Natural killer cell treated with Interleukin-12 subunit alpha and Interleukin-12 subunit beta and Interleukin-15 and Interleukin-18, amount 100 ng/mL, for 72 hours (primary cell): ENCODE measurements at regions not wholly inside any gene's neighbourhood (a gene's known extent, or its start where the extent isn't known, plus 50 kb on each side); places are given as distances from the start of the nearest gene placed in this dataset.

Experiments used
- ATAC-seq, 2 donors: fragments of 150-1000 bp; cut with Tn5 transposase in 1 of 2; sonication (Bioruptor Pico), chemical (Tn5 transposase) in 1 of 2; 2 replicates each; pipeline ENCODE4 v1.10.0; 2021
- DNase-seq: peaks from one replicate; pipeline ENCODE4 v3.0.0; 2022; ENCODE audit warnings: low spot score
- H3K27ac Mint-ChIP-seq, 2 donors: 1 replicate in 1 of 2; 2 replicates in 1 of 2; pipeline ENCODE4 v1.8.0; 2022; ENCODE audit warnings: mixed read lengths in 2 of 2, mild to moderate bottlenecking in 1 of 2, moderate library complexity in 1 of 2
- H3K27me3 Mint-ChIP-seq, 2 donors: 1 replicate in 1 of 2; 2 replicates in 1 of 2; pipeline ENCODE4 v1.8.0; 2022; ENCODE audit warnings: mixed read lengths in 2 of 2
- H3K36me3 Mint-ChIP-seq: one replicate; pipeline ENCODE4 v1.8.0; 2022; ENCODE audit warnings: mixed read lengths
- H3K4me1 Mint-ChIP-seq, 2 donors: 1 replicate in 1 of 2; 2 replicates in 1 of 2; pipeline ENCODE4 v1.8.0; 2022; ENCODE audit warnings: low read depth in 2 of 2, mixed read lengths in 2 of 2, mild to moderate bottlenecking in 1 of 2
- H3K4me3 Mint-ChIP-seq: one replicate; pipeline ENCODE4 v1.8.0; 2022; ENCODE audit warnings: mixed read lengths
- H3K9me3 Mint-ChIP-seq: 2 replicates; pipeline ENCODE4 v1.8.0; 2022; ENCODE audit warnings: mixed read lengths

DNA sequence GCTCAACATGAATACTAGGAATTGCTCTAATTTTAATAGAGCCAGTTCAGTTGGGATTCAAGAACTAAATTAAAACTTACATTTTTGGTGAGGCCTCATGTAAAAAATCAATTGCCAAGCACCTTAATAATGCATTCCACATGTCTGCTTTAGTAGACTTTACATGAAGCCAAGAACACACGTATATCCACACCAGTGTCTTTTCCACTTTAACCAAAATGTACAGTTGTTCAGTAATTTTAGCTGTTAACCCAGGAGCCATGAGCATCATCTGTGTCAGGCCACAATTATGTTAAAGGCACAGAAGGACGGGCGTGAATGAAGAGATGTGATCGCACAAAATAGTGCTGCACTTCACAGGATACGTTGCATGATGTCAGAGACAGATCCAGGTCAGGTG lies 136.7 kb downstream of the TLR5 start:
- no peak overlapping the region for H3K4me3 Mint-ChIP-seq
- peaks cover 5% of the 10 kb centered on the region for H3K36me3 Mint-ChIP-seq
- no peak overlapping the region for H3K27ac Mint-ChIP-seq
- peaks cover 6 to 7% of the 10 kb centered on the region in 2 donors for H3K27me3 Mint-ChIP-seq
- DNase-seq (no peak), ATAC-seq (no peak)
- no peaks in the 10 kb centered on the region for H3K4me1 Mint-ChIP-seq
- no peaks in the 10 kb centered on the region for H3K9me3 Mint-ChIP-seq

DNA sequence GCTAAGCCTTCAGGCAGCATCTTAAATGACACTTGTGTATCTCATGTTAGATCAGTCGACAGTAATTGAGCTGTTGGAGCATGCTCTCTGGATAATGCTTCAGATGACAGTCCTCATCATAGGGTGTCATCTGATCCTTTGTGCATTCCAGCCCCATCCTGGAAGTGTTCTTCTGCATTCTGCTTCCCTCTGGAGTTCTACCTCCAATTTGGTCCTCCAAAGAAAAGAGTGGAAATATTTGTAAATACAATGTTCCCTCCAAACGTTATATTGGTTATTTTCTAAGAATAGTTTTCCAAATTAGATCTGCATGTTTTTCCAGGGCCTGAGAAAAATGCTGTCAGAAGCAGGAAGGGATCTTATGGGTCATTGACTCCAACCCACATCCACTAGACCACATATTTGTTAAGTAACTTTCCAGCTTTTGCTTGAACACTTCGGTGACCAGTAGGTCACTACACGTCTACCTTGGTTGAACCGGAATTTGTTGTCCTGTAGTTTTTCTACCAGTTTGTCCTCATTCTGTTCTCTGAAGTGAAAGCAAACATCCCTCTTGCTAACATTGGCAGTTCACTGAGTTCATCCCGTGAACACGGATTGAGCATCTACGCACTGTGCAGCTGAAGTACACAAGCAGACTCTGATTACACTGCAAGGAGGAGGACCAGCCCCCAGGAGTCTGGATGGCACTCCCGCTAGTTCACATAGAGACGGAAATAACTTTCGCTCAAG lies 136.0 kb downstream of the TLR5 start:
- peaks cover 9% of the 10 kb centered on the region in 2 donors for H3K27me3 Mint-ChIP-seq
- ATAC-seq (no peak), DNase-seq (no peak)
- H3K4me3 Mint-ChIP-seq, result no peak overlapping the region
- no peak overlapping the region for H3K27ac Mint-ChIP-seq
- peaks cover 5% of the 10 kb centered on the region for H3K36me3 Mint-ChIP-seq
- no peaks in the 10 kb centered on the region for H3K4me1 Mint-ChIP-seq
- no peaks in the 10 kb centered on the region for H3K9me3 Mint-ChIP-seq

DNA sequence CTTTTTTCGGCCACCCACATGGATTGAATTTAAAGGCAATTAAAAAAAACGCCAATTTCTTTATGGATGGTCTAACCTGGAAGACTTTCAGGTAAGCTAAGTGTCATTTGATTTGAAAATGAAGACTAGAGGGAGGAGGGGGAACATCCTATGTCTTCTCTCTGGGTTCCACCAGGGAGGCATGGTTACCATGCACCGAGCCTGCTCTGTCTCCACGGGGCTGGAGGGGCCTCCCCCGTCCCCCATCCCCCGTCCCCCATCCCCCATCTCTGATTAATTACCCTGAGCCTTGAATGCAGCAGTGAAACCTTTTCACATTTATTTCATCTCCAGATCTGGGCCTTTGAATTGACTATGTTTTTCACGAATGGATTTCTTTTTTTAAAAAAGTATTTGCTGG lies 135.1 kb downstream of the TLR5 start:
- DNase-seq (no peak), ATAC-seq (no peak)
- H3K4me1 Mint-ChIP-seq, result no peaks in the 10 kb centered on the region
- H3K36me3 Mint-ChIP-seq, result peaks cover 2% of the 10 kb centered on the region
- H3K27me3 Mint-ChIP-seq, result peaks cover 10% of the 10 kb centered on the region in 2 donors
- H3K4me3 Mint-ChIP-seq, result no peak overlapping the region
- no peaks in the 10 kb centered on the region for H3K9me3 Mint-ChIP-seq
- no peak overlapping the region for H3K27ac Mint-ChIP-seq

DNA sequence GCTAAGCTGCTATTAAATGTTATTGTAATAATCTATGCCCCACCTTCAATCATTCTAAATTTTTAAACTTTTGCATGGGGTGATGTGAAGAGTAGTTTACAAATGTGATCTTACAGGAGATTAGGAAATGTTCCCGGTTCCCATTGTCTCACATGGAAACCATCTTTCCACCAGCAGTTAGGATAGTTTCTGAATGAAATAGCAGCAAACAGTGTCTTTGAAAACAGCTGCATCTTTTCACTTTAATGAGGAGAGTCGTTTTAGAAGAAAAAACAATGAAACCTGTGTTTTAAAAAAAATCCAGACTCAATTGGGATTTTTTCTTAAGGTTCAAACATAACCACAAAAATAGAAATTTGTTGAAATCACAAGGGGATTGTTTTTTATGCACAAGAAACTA lies 134.2 kb downstream of the TLR5 start:
- Mint-ChIP-seq H3K4me1 (no peaks in the 10 kb centered on the region), H3K36me3 (no peaks in the 10 kb centered on the region), H3K27me3 (peaks cover 15 to 17% of the 10 kb centered on the region in 2 donors), H3K4me3 (no peak overlapping the region), H3K9me3 (no peaks in the 10 kb centered on the region), H3K27ac (no peak overlapping the region)
- no peak for DNase-seq
- no peak for ATAC-seq

DNA sequence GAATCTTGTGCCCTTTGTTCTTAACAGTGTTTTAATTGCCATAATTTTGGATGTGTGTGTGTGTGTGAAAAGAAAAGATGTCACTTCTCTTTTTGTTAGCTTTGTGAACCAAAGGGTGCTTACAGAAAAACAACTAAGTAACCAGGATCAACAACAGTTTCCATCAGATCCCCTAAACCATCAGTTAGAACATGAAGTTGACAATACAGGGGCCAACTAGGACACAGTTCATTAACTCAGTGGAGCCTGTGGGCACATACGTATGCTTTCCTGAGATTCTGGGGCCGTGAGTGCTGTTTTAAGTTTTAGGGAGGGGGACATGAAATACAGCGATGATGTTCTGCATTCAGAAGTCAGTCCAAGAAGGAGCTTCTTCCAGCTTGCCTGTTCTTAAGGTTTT lies 133.6 kb downstream of the TLR5 start:
- H3K36me3 Mint-ChIP-seq, result no peaks in the 10 kb centered on the region
- no peaks in the 10 kb centered on the region for H3K9me3 Mint-ChIP-seq
- H3K27me3 Mint-ChIP-seq, result peaks cover 15 to 20% of the 10 kb centered on the region in 2 donors
- DNase-seq (no peak), ATAC-seq (no peak)
- no peak overlapping the region for H3K27ac Mint-ChIP-seq
- no peaks in the 10 kb centered on the region for H3K4me1 Mint-ChIP-seq
- H3K4me3 Mint-ChIP-seq, result no peak overlapping the region

DNA sequence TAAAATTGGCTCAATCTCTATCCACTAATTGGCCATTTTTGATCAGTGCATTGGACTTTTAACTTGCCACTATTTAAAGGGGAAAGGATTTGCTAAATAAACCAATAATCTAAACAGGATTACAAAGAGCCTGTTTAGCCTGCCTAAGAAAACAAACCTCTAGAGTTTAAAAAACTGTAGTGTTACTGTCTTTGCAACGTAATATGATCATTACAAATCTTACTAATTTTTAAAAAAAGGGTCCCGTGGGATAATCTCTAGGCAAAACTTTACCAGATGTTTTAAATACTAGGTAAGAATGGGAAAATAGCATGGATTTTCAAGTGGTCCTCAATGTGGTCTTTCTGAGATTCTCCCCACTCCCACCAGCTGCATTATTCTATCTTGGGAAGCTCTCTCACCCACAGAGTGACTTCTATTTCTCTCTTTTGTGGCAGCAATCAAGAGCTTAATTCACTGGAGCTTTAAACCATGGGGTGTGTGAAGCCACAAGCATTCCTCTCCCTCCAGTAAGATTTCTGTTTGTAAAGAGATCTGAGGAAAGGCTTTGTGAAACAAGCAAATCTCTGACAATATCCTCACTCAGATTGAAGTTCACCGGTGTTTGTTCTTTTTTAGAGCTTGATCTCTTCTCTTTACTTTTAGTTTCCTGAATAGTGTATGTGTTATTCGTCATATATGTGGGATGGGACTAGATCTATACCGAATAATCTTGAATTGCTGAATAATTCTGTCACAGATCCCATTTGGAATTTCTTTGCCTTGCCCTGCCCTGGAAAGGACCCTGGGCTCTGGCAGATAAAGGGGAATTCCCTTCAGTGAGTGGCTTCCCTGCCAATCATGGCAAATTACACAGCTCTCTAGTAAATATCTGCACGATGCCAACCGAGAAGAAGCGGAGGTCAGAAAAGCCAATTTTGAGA lies 132.2 kb downstream of the TLR5 start:
- no peaks in the 10 kb centered on the region for H3K4me1 Mint-ChIP-seq
- peaks cover 15 to 20% of the 10 kb centered on the region in 2 donors for H3K27me3 Mint-ChIP-seq
- DNase-seq (no peak), ATAC-seq (no peak)
- H3K36me3 Mint-ChIP-seq, result no peaks in the 10 kb centered on the region
- H3K9me3 Mint-ChIP-seq, result no peaks in the 10 kb centered on the region
- H3K4me3 Mint-ChIP-seq, result no peak overlapping the region
- no peak overlapping the region for H3K27ac Mint-ChIP-seq

DNA sequence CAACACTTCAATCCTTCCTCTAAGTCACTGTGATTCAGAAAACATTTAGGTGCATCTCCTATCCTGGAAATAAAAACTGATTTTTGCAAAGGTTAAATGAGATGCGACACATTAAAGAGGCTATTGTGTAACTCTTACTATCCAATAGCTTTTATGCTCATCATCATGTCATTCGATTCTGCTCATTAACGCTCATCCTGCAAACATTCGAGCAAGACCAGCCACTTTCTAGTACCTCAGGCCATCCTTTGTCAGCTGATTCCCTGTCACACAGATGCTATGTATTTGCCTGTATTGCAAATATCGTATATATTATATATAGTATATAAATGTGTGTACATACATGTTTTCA lies 131.6 kb downstream of the TLR5 start:
- ATAC-seq, result no peak
- DNase-seq, result no peak
- H3K27ac Mint-ChIP-seq, result no peak overlapping the region
- no peaks in the 10 kb centered on the region for H3K9me3 Mint-ChIP-seq
- H3K4me3 Mint-ChIP-seq, result no peak overlapping the region
- peaks cover 15 to 20% of the 10 kb centered on the region in 2 donors for H3K27me3 Mint-ChIP-seq
- H3K36me3 Mint-ChIP-seq, result no peaks in the 10 kb centered on the region
- no peaks in the 10 kb centered on the region for H3K4me1 Mint-ChIP-seq

DNA sequence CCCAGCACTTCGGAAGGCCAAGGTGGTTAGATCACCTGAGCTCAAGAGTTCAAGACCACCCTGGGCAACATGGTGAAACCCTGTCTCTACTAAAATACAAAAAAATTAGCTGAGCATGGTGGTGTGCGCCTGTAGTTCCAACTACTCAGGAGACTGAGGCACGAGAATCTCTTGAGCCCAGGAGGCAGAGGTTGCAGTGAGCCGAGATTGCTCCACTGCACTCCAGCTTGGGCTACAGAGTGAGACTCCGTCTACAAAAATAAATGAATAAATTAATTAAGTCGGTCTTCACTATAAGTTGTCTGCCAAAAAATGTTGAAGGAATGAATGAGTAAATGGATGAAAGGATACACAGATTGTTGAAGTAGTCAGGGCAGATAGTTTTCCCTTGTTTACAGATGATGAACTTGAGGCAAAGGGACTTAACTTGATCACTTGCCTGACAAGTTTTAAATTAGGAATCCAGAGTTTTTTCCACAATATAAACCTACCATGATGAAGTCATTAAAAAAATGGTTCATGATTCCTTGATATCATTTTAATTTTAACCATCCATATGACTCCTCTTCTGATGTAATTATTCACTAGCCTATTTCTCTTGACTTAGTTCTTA lies 130.8 kb downstream of the TLR5 start:
- no peaks in the 10 kb centered on the region for H3K4me1 Mint-ChIP-seq
- H3K4me3 Mint-ChIP-seq, result no peak overlapping the region
- no peaks in the 10 kb centered on the region for H3K36me3 Mint-ChIP-seq
- DNase-seq, result no peak
- no peaks in the 10 kb centered on the region for H3K9me3 Mint-ChIP-seq
- no peak overlapping the region for H3K27ac Mint-ChIP-seq
- H3K27me3 Mint-ChIP-seq, result peaks cover 15 to 20% of the 10 kb centered on the region in 2 donors
- no peak for ATAC-seq

DNA sequence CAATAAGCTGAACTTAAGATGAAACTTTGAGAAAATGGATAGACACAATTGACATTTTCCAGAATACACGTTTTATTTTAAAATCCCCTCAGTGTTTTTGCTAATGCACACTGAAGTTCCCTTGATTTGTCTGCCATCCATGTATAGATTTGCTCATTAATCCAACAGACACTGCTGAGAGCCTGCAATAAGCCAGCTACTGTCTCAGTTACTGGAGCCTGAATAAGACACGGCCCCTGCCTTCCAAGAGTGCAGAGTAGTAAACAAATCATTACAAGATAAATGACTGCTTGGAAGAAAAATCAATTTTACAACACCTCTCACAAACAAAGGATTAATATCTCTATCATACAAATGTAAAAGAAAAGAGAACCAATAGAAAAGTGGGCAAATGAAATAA lies 130.1 kb downstream of the TLR5 start:
- ATAC-seq, result no peak
- Mint-ChIP-seq H3K4me3 (no peak overlapping the region), H3K36me3 (no peaks in the 10 kb centered on the region), H3K27me3 (peaks cover 15 to 20% of the 10 kb centered on the region in 2 donors), H3K27ac (no peak overlapping the region), H3K9me3 (no peaks in the 10 kb centered on the region), H3K4me1 (no peaks in the 10 kb centered on the region)
- no peak for DNase-seq

DNA sequence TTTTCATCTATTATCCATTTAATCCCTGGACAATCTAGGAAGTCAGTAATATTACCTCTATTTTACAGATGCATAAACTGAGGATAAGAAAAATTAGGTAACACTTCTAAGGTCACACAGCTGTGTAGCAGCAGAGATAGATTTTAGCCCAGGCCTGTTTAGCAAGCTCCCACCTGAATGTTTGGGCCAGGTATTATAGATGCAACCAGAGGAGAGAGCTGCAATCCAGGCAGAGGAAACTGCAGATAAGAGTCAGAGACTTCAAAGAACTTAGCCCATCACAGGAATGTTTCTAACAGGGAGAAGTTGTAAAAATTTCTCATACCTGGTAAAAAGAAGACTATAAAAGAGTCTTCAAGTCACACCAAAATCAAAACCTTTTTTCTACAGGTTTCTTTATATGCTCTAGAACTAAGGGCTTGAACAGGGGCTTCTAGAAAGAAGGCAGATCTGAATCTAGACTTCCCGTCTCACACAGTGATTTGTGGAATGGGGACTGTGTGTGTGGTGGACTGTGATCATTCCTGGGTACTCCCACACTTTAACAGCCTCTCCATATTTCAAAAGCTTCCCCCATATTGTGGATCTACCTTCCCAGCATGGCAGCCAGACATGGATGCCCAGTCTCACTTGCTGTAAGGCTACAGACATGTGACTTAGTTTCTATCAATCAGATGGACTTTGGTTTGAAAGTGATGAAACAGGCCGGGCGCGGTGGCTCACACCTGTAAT lies 128.7 kb downstream of the TLR5 start:
- H3K9me3 Mint-ChIP-seq, result no peaks in the 10 kb centered on the region
- no peak overlapping the region for H3K4me3 Mint-ChIP-seq
- DNase-seq (no peak), ATAC-seq (no peak)
- H3K36me3 Mint-ChIP-seq, result no peaks in the 10 kb centered on the region
- H3K4me1 Mint-ChIP-seq, result no peaks in the 10 kb centered on the region
- no peak overlapping the region for H3K27ac Mint-ChIP-seq
- H3K27me3 Mint-ChIP-seq, result peaks cover 15 to 20% of the 10 kb centered on the region in 2 donors

DNA sequence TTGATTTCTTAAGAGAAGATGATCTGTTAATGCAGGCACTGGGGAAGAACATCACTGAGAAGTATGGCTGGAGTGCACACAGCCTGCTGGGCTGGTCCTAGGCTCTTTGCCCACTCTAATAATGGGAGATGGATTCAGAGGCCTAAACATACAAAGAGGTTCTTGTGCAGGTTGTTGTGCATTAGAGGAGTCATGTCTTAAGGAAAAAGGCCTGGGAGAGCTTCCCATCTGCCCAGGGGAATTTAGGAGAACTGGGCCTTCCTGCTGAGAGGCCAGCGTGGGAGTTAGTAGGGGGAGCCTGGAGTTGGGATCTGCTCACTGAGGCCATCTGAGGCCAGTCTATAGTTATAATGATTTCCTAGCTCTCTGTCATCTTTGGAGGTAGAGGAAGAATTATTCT lies 126.7 kb downstream of the TLR5 start:
- DNase-seq, result no peak
- H3K9me3 Mint-ChIP-seq, result no peaks in the 10 kb centered on the region
- H3K4me3 Mint-ChIP-seq, result no peak overlapping the region
- no peak overlapping the region for H3K27ac Mint-ChIP-seq
- no peaks in the 10 kb centered on the region for H3K36me3 Mint-ChIP-seq
- no peak for ATAC-seq
- peaks cover 7 to 13% of the 10 kb centered on the region in 2 donors for H3K27me3 Mint-ChIP-seq
- no peaks in the 10 kb centered on the region for H3K4me1 Mint-ChIP-seq

DNA sequence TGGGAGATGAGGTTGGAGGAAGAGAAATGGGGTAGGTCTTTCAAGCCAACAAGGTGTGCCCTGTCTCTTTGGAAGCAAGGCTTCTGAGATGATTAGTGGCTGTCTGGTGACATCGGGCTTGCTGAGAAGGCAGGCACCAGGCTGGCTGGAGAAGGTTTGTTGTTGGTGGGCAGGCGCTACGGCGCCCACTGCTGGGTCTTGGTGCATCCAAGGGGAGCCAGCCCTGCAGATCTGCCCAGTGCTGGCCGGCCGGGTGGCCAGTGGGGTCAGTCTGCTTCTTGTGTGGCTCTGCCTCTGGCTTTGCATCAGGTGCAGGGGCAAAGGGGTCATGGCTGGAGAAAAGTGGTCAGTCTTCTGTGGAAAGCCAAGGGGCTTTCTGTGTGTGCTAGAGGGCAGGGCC lies 126.2 kb downstream of the TLR5 start:
- H3K36me3 Mint-ChIP-seq, result no peaks in the 10 kb centered on the region
- H3K9me3 Mint-ChIP-seq, result no peaks in the 10 kb centered on the region
- DNase-seq, result no peak
- no peak overlapping the region for H3K4me3 Mint-ChIP-seq
- no peak overlapping the region for H3K27ac Mint-ChIP-seq
- no peaks in the 10 kb centered on the region for H3K4me1 Mint-ChIP-seq
- peak in 1 of 2 donors; percentile 23 for ATAC-seq
- peaks cover 5 to 11% of the 10 kb centered on the region in 2 donors for H3K27me3 Mint-ChIP-seq

DNA sequence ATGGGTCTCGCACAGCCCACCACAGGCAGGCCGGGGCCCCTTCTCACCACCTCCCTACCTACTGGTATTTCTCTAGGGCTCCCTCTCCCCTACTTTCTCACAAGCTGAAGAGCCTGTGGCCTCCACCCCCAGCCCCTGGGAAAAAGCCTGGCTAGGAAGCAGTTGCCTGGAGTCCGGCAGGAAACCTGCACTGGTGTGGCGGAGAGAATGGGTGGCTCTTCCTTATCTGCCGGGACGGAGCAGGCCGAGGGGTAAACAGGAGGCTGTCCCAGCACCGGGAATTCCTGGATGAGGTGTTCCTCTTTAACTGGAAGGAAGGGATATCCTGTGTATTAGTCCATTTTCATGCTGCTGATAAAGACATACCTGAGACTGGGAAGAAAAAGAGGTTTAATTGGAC lies 125.8 kb downstream of the TLR5 start:
- DNase-seq (no peak), ATAC-seq (no peak)
- H3K27ac Mint-ChIP-seq, result no peak overlapping the region
- no peaks in the 10 kb centered on the region for H3K9me3 Mint-ChIP-seq
- H3K4me3 Mint-ChIP-seq, result no peak overlapping the region
- no peaks in the 10 kb centered on the region for H3K36me3 Mint-ChIP-seq
- H3K27me3 Mint-ChIP-seq, result peaks cover 5 to 11% of the 10 kb centered on the region in 2 donors
- H3K4me1 Mint-ChIP-seq, result no peaks in the 10 kb centered on the region
